ENCODE measurements at regions not wholly inside any gene's neighbourhood (a gene's known extent, or its start where the extent isn't known, plus 50 kb on each side); places are given as distances from the start of the nearest gene placed in this dataset.

DNA sequence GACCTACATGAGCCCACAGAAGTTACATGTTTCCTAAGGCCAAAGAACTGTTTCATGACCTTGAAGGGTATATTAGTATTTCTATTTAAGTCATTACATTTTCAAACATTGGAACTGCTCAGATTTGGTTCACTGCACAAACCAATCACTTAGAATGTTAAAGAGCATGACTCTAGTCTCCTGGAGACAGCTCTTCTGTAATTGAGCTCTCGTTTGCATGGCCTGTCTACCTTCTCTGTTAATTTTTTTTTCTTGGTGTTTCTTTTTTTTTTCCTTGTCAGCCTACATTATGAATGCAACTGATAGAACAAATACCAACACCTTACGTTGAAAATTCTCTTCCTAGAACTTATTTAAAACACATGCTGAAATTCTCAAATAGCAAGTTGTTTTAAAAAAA is 860.2 kb upstream of the MAP3K7 start:
- H3K79me2 ChIP-seq (ENCODE audit: control insufficient read depth in 1 of 2, insufficient read depth in 2 of 2, low read length in 2 of 2) = no peaks in the 10 kb centered on the region
- ChIA-PET CTCF (ENCODE audit: partially characterized antibody) (no interaction called here), POLR2A (ENCODE audit: partially characterized antibody) (interaction anchor here (0.6 kb wide), 1 partner anchor 636 kb away, joined by 3 read pairs; no protein-coding TSS in a partner anchor)
- 93% methylated on average over 2 of the region's 2 CpGs; no CpG with 5 or more reads in 1 of the 2 experiments for WGBS, 2 experiments (ENCODE audit: extremely low coverage in 1 of 2, insufficient coverage in 1 of 2, insufficient read length in 1 of 2, insufficient replicate concordance in 2 of 2, low coverage in 1 of 2, low lambda C conversion rate in 2 of 2, missing lambda C conversion rate in 1 of 2)
- H4K91ac ChIP-seq (replicated peaks; ENCODE audit: insufficient read length, low read length) = no peak overlapping the region
- no peak overlapping the region for H3K18ac ChIP-seq (ENCODE audit: extremely low read depth, low read length)
- no peaks in the 10 kb centered on the region for H3K79me1 ChIP-seq (ENCODE audit: low read depth, low read length)
- no peaks in the 10 kb centered on the region for H3K27me3 ChIP-seq (replicated peaks in 1 of 4; ENCODE audit: control insufficient read depth in 3 of 4, extremely low read depth in 1 of 4, insufficient read depth in 3 of 4, low read length in 3 of 4)
- no peak overlapping the region for H2BK20ac ChIP-seq (ENCODE audit: low read length)
- H2BK120ac ChIP-seq (replicated peaks; ENCODE audit: low read depth, low read length) = no peak overlapping the region
- no peak overlapping the region for H3K9ac ChIP-seq (replicated peaks in 1 of 4; ENCODE audit: extremely low read depth in 1 of 4, low read depth in 3 of 4, low read length in 3 of 4)
- H3K36me3 ChIP-seq (ENCODE audit: control insufficient read depth in 2 of 4, insufficient read depth in 4 of 4, low read length in 3 of 4) = no peaks in the 10 kb centered on the region
- no peak overlapping the region for H4K8ac ChIP-seq (ENCODE audit: extremely low read depth, insufficient read depth, low read length)
- H2AFZ ChIP-seq (ENCODE audit: low read length) = no peak overlapping the region
- no peak for FAIRE-seq
- H3K23me2 ChIP-seq (ENCODE audit: low read depth, low read length) = no peaks in the 10 kb centered on the region
- no peak for TF ChIP-seq EZH2 (IDR thresholded peaks at IDR 0.05; ENCODE audit: low read depth, low read length, severe bottlenecking)
- TF ChIP-seq SP4 (IDR thresholded peaks at IDR 0.05; ENCODE audit: low read length) = no peak
- no peak overlapping the region for H4K5ac ChIP-seq (ENCODE audit: insufficient read length, low read depth, low read length)
- H2BK15ac ChIP-seq (ENCODE audit: low read length) = no peak overlapping the region
- no peak overlapping the region for H2BK5ac ChIP-seq (ENCODE audit: low read depth, low read length)
- no peak overlapping the region for H3K23ac ChIP-seq (ENCODE audit: insufficient read length)
- no peak overlapping the region for H3K27ac ChIP-seq (ENCODE audit: low read depth, low read length)
- no peak for DNase-seq (ENCODE audit: low read depth in 1 of 2, low spot score in 2 of 2)
- H3K4me3 ChIP-seq (ENCODE audit: extremely low read depth in 1 of 4, insufficient read depth in 2 of 4, low read depth in 3 of 4, low read length in 4 of 4) = no peak overlapping the region
- no peak overlapping the region for H3K4me2 ChIP-seq (ENCODE audit: insufficient read depth in 1 of 2, low read depth in 2 of 2, low read length in 2 of 2)
- H2AK5ac ChIP-seq (ENCODE audit: low read depth, low read length) = no peak overlapping the region
- no peak overlapping the region for H3K56ac ChIP-seq (replicated peaks; ENCODE audit: insufficient read length, low read depth, low read length)
- no peaks in the 10 kb centered on the region for H3K9me3 ChIP-seq (ENCODE audit: insufficient read depth in 2 of 2, low read depth in 1 of 2, low read length in 1 of 2)
- no peaks in the 10 kb centered on the region for H4K20me1 ChIP-seq (replicated peaks in 1 of 2; ENCODE audit: control insufficient read depth in 1 of 2, insufficient read depth in 2 of 2, low read length in 2 of 2)
- no peak overlapping the region for H3K14ac ChIP-seq (ENCODE audit: insufficient read length)
- H3K4ac ChIP-seq (replicated peaks; ENCODE audit: insufficient read length, low read depth, low read length) = no peak overlapping the region
- H3K4me1 ChIP-seq (replicated peaks in 1 of 4; ENCODE audit: control insufficient read depth in 3 of 4, insufficient read depth in 4 of 4, low read length in 3 of 4) = no peaks in the 10 kb centered on the region
- no peak overlapping the region for H2BK12ac ChIP-seq (ENCODE audit: low read depth, low read length)

Measured in H1 (cell line).